Common myeloid progenitor, CD34-positive (primary cell): ENCODE measurements at regions not wholly inside any gene's neighbourhood (a gene's known extent, or its start where the extent isn't known, plus 50 kb on each side); places are given as distances from the start of the nearest gene placed in this dataset.

Experiments used
- CTCF ChIA-PET: fragments of 350-600 bp; sonication (Branson Sonifier 250); formaldehyde crosslinking; loops from one replicate; lab custom pipeline; 2021; ENCODE audit warnings: antibody characterized with exemption; lab: Charles Lee
- POLR2A ChIA-PET: fragments of 350-600 bp; sonication (Branson Sonifier 250); formaldehyde crosslinking; loops from one replicate; lab custom pipeline; 2021; ENCODE audit warnings: antibody characterized with exemption; lab: Charles Lee
- DNase-seq, 3 donors: peaks; one replicate each; pipeline versions ENCODE4 v3.0.0 to v3.0.0-alpha.2; 2013
- H3K27ac ChIP-seq, 2 experiments: 1 replicate in 1 of 2; 2 replicates in 1 of 2; pipeline ENCODE4 v1.7.0; 2013; ENCODE audit warnings: inconsistent platforms in 2 of 2, low read length in 2 of 2, mild to moderate bottlenecking in 2 of 2, low read depth in 1 of 2, moderate library complexity in 1 of 2; ENCODE audit not compliant: severe bottlenecking in 2 of 2, insufficient read depth in 1 of 2, poor library complexity in 1 of 2
- H3K27me3 ChIP-seq, 5 experiments: replicated peaks in 2 of 5; 1 replicate in 3 of 5; 2 replicates in 2 of 5; pipeline versions ENCODE4 v1.6.1 to v1.7.0; 2013; ENCODE audit warnings: low read length in 4 of 5, mild to moderate bottlenecking in 2 of 5, moderate library complexity in 2 of 5, inconsistent platforms in 1 of 5; ENCODE audit not compliant: insufficient read depth in 5 of 5, control insufficient read depth in 4 of 5
- H3K36me3 ChIP-seq, 4 experiments: 1 replicate in 2 of 4; 2 replicates in 2 of 4; pipeline versions ENCODE4 v1.6.1 to v1.7.0; 2013; ENCODE audit warnings: low read length in 3 of 4, control low read depth in 1 of 4, mild to moderate bottlenecking in 1 of 4; ENCODE audit not compliant: control insufficient read depth in 4 of 4, insufficient read depth in 4 of 4
- H3K4me1 ChIP-seq, 4 experiments: 1 replicate in 3 of 4; 2 replicates in 1 of 4; pipeline versions ENCODE4 v1.6.1 to v1.7.1; 2013; ENCODE audit warnings: low read length in 3 of 4, mild to moderate bottlenecking in 3 of 4, control low read depth in 1 of 4, inconsistent platforms in 1 of 4, moderate library complexity in 1 of 4; ENCODE audit not compliant: control insufficient read depth in 4 of 4, insufficient read depth in 4 of 4; ENCODE audit errors: control extremely low read depth in 1 of 4
- H3K4me3 ChIP-seq, 7 experiments: 1 replicate in 4 of 7; 2 replicates in 3 of 7; pipeline versions ENCODE4 v1.5.1 to v1.7.0; 2013; ENCODE audit warnings: mild to moderate bottlenecking in 7 of 7, low read length in 6 of 7, moderate library complexity in 6 of 7, inconsistent platforms in 2 of 7, low read depth in 2 of 7, control low read depth in 1 of 7; ENCODE audit not compliant: insufficient read depth in 4 of 7, control insufficient read depth in 1 of 7; ENCODE audit errors: extremely low read depth in 1 of 7
- H3K9me3 ChIP-seq, 5 experiments: 1 replicate in 4 of 5; 2 replicates in 1 of 5; pipeline versions ENCODE4 v1.6.1 to v1.7.1; 2013; ENCODE audit warnings: low read length in 4 of 5, mild to moderate bottlenecking in 2 of 5, inconsistent platforms in 1 of 5, low read depth in 1 of 5, moderate library complexity in 1 of 5; ENCODE audit not compliant: control insufficient read depth in 4 of 5, insufficient read depth in 2 of 5; ENCODE audit errors: control extremely low read depth in 1 of 5
- WGBS: methylation state at CpG from one replicate; pipeline ENCODE4 v1.1.5; 2013; ENCODE audit not compliant: insufficient coverage; 5-methylcytosine and 5-hydroxymethylcytosine counted together

DNA sequence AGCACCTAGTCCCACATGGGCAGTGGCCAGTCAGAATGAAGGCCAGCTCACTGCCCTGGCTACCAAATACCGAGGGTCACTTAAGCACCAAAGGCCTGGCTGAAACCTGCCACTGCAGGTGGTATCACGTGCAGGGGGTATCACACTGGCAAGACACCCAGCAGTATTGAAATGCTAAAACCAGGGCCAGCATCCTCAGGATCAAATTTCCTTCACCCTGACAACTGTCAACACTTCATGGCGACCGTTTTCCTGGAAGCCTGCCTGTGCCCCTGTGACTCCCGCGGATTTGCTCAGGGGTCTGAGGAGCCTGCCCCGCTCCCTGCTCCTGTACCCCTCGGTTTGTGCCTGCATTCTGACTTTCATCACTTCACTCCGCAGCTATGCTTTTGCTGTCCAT lies 151.1 kb downstream of the TTLL2 start:
- H3K27me3 ChIP-seq = peaks cover 0 to 7% (median 1%) of the 10 kb centered on the region in 5 experiments
- POLR2A ChIA-PET = no interaction called here

DNA sequence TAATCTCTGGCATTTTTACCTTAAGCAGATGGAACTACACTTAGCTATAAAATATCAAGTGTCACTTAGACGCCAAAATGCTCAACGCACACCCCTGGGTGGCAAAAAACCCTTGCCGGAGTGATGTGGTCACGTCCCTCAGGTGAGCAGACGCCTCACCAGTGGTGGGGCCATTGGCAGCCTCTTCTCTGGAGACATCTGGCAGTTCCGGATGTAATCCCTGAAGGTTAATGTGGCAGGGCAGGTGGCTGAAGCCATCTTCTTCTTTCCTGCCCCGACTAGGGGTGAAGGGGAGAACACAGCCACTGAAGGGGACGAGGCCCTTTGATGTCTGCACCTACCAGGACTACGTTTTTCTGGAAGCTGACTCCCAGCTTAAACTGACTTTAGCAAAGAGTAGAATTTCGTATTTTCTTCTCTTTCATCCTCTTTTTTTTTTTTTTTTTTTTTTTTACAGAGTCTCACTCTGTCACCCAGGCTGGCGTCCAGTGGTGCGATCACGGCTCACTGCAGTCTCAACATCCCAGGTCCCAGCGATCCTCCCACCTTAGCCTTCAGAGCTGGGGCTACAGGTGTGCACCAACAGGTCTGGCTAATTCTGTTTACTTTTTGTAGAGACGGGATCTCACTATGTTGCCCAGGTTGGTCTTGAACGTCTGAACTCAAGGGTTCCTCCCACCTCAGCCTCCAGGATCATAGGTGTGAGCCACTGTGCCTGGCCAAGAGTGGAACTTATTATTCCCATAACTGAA lies 152.1 kb downstream of the TTLL2 start:
- peaks cover 0 to 6% (median 2%) of the 10 kb centered on the region in 4 experiments for H3K4me1 ChIP-seq
- WGBS = 98% methylated on average over 14 of the region's 16 CpGs
- CTCF ChIA-PET = interaction anchor here (1.0 kb wide), 1 partner anchor 21 kb away, joined by 3 read pairs; no protein-coding TSS in a partner anchor
- no peak overlapping the region for H3K4me3 ChIP-seq
- H3K9me3 ChIP-seq = no peaks in the 10 kb centered on the region
- H3K27ac ChIP-seq = no peak overlapping the region
- H3K36me3 ChIP-seq = no peaks in the 10 kb centered on the region
- no peak for DNase-seq
- POLR2A ChIA-PET = no interaction called here
- peaks cover 0 to 7% (median 1%) of the 10 kb centered on the region in 5 experiments for H3K27me3 ChIP-seq

More for the DNA sequence above, 151.1 kb downstream of the TTLL2 start:
- DNase-seq = no peak
- peaks cover 0 to 6% (median 2%) of the 10 kb centered on the region in 4 experiments for H3K4me1 ChIP-seq
- H3K4me3 ChIP-seq = no peak overlapping the region
- H3K27ac ChIP-seq = no peak overlapping the region
- 95% methylated on average over 9 of the region's 9 CpGs for WGBS
- H3K9me3 ChIP-seq = no peaks in the 10 kb centered on the region
- no peaks in the 10 kb centered on the region for H3K36me3 ChIP-seq
- CTCF ChIA-PET = no interaction called here

DNA sequence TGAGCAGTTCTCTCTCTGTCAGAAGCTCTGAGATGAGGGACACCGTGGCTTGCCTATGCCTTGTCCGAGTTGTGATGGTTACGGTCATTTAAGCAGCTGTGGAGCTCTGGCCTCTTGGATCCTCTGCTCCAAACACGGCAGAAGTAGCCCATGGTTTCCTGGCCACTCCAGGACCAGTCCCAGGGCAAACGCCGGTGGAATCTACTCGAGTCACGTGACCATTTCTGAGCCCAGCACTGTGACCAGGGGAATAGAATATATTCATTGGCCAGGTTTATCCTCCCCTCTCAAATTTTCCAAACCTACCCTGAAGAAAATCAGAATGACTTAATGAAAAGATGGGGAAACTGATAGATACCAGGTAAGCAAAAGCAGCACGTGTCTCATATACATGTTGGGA lies 152.8 kb downstream of the TTLL2 start:
- Histone ChIP-seq H3K4me3 (no peak overlapping the region), H3K9me3 (no peaks in the 10 kb centered on the region), H3K27ac (no peak overlapping the region), H3K36me3 (no peaks in the 10 kb centered on the region), H3K27me3 (peaks cover 0 to 7% (median 0%) of the 10 kb centered on the region in 5 experiments), H3K4me1 (peaks cover 0 to 6% (median 2%) of the 10 kb centered on the region in 4 experiments)
- DNase-seq = no peak
- WGBS = 96% methylated on average over 8 of the region's 9 CpGs
- ChIA-PET POLR2A (no interaction called here), CTCF (interaction anchor here (0.6 to 1.0 kb wide), 2 partner anchors 22 to 424 kb away, joined by 3 read pairs; no protein-coding TSS in a partner anchor)

DNA sequence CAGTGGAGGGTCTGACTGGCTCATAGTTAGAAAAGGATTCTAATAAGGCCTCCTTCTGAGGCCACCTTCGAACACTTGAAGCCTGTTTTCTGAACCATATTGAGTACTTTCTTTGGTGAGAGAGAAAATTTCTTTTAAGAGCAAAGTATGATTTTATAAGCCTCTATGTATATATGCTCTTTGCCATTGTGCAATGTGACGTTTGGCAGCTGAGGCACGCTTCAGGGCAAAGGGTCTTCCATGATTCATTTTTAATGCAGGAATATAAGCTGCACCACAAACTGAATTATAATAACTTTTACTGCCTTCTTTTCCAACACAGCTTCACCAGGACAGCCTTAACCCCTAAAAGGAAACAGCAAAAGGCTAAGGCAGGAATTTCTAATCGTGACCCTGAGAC lies 154.4 kb downstream of the TTLL2 start:
- peaks cover 0 to 6% (median 2%) of the 10 kb centered on the region in 4 experiments for H3K4me1 ChIP-seq
- H3K27ac ChIP-seq = no peak overlapping the region
- H3K9me3 ChIP-seq = no peaks in the 10 kb centered on the region
- ChIA-PET CTCF (no interaction called here), POLR2A (no interaction called here)
- no peak for DNase-seq
- no peak overlapping the region for H3K4me3 ChIP-seq
- 100% methylated on average over 1 of the region's 4 CpGs for WGBS
- peaks cover 0 to 7% (median 0%) of the 10 kb centered on the region in 5 experiments for H3K27me3 ChIP-seq
- H3K36me3 ChIP-seq = no peaks in the 10 kb centered on the region

DNA sequence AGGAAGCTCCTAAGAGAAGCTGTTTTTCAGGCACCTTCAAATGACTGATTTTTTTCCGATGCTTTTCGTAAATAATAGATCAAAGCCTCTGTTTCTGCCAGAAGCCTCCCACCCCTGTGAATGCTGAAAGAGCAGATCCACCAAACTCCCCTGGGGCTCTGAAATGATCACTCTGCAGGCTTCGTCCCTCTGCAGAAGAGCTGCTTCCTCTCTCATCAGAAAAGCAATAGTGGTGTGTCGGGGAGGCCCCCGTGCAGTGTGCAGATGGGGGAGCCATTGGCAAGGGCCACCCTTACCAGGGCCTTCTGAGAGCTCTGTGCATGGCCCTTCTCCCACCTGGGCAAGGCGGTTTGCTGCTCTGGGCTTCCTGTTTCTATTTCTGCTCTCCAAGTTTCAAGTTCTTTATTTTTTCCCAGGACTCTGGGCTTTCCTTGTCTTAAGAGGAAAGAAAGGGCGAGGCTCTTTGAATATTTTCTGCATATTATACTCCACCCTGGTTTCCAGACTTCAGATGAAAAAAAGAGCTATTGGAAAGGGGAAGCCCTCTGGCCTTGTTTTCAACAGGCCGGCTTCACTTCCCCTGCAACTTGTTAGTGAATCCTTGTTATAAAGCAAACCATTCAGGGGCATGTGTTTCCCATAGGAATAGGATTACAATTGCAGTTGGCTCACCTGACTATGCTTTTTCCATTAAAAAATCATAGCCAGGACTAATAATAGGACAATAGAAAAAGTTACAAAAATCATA lies 155.2 kb downstream of the TTLL2 start:
- POLR2A ChIA-PET = no interaction called here
- H3K4me1 ChIP-seq = peaks cover 0 to 6% (median 2%) of the 10 kb centered on the region in 4 experiments
- WGBS = 30% methylated on average over 4 of the region's 8 CpGs
- H3K27me3 ChIP-seq = peaks cover 0 to 4% (median 1%) of the 10 kb centered on the region in 5 experiments
- CTCF ChIA-PET = no interaction called here
- no peaks in the 10 kb centered on the region for H3K36me3 ChIP-seq
- no peaks in the 10 kb centered on the region for H3K9me3 ChIP-seq
- DNase-seq = peak in 2 of 3 donors; percentile 4 to 10
- H3K4me3 ChIP-seq = no peak overlapping the region
- no peak overlapping the region for H3K27ac ChIP-seq

DNA sequence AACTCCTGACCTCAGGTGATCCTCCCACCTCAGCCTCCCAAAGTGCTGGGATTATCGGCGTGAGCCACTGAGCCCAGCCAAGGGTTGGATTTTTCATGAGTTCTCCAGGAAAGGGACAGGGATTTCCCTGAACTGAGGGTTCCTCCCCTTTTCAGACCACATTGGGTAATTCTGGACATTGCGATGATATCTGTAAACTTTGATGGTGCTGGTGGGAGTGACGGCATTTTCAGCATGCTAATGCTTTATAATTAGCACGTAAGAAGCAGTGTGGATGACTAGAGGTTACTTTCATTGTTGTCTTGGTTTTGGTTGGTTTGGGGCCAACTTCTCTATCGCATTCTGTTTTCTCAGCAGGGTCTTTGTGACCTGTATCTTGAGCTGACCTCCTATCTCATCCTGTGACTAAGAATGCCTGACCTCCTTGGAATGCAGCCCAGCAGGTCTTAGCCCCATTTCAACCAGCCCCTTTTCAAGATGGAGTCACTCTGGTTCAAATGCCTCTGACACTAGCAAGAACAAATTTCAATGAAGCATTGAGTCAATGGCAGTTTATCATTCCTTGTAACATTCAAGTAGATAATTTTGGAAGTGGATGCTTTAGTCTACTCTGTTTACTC lies 156.5 kb downstream of the TTLL2 start:
- POLR2A ChIA-PET = no interaction called here
- Histone ChIP-seq H3K27ac (no peak overlapping the region), H3K4me1 (peaks cover 0 to 6% (median 2%) of the 10 kb centered on the region in 4 experiments), H3K27me3 (peaks cover 0 to 7% (median under 1%) of the 10 kb centered on the region in 5 experiments), H3K36me3 (no peaks in the 10 kb centered on the region), H3K9me3 (no peaks in the 10 kb centered on the region), H3K4me3 (no peak overlapping the region)
- DNase-seq = no peak
- CTCF ChIA-PET = no interaction called here
- 80% methylated on average over 1 of the region's 6 CpGs for WGBS
